HepG2 (cell line): ENCODE measurements at regions not wholly inside any gene's neighbourhood (a gene's known extent, or its start where the extent isn't known, plus 50 kb on each side); places are given as distances from the start of the nearest gene placed in this dataset.

ENCODE experiments used
- ATAC-seq: fragments of 200-7000 bp; cut with Tn5 transposase; 3 replicates; pipeline ENCODE4 v1.9.1; 2020; ENCODE audit warnings: mild to moderate bottlenecking, moderate library complexity
- BruUV-seq: library from RNA; stranded (reverse); fragments of 400-500 nt; replicated peaks from 2 replicates; lab custom pipeline; 2021; lab: Mats Ljungman, UMichigan
- CTCF ChIA-PET: fragments of 300-600 bp; formaldehyde crosslinking; extraction: SDS; loops from one replicate; lab custom pipeline; 2021; ENCODE audit warnings: low total read pairs, inconsistent platforms, low intra/inter-chr PET ratio; lab: Yijun Ruan, JAX
- POLR2A ChIA-PET: fragments of 350-600 bp; sonication (Branson Sonifier 250); formaldehyde crosslinking; loops from one replicate; lab custom pipeline; 2020; ENCODE audit warnings: antibody characterized with exemption, inconsistent platforms; lab: Yijun Ruan, JAX
- DNase-seq: peaks from one replicate; pipeline ENCODE4 v3.0.0-alpha.2; 2015; ENCODE audit warnings: low spot score
- FAIRE-seq: peaks from 3 replicates; lab custom pipeline; 2011; peaks lifted over from hg19 to GRCh38; lab: Jason Lieb, UNC
- H2AFZ ChIP-seq: one replicate; pipeline ENCODE4 v1.6.1; 2011; ENCODE audit warnings: low read length, inconsistent platforms
- H3K27ac ChIP-seq: fragments of 300-600 bp; 3 replicates; pipeline ENCODE4 v1.8.0; 2011; ENCODE audit warnings: mixed run types, mild to moderate bottlenecking, mixed read lengths, low read length, inconsistent platforms; ENCODE audit not compliant: insufficient read depth; ENCODE audit errors: extremely low read length
- H3K27me3 ChIP-seq, 2 experiments: fragments of 200-600 bp in 1 of 2; 2 replicates in 1 of 2; 3 replicates in 1 of 2; pipeline versions ENCODE4 v1.6.0 to v1.8.0; 2011; ENCODE audit warnings: low read length in 2 of 2, mild to moderate bottlenecking in 2 of 2, moderate library complexity in 2 of 2, inconsistent platforms in 1 of 2; ENCODE audit not compliant: insufficient read depth in 2 of 2, control insufficient read depth in 1 of 2
- H3K36me3 ChIP-seq, 2 experiments: fragments of 200-600 bp in 1 of 2; replicated peaks in 1 of 2; 2 replicates in 1 of 2; 3 replicates in 1 of 2; pipeline versions ENCODE4 v1.5.1 to v1.8.0; 2011; ENCODE audit warnings: low read length in 2 of 2, inconsistent platforms in 1 of 2; ENCODE audit not compliant: insufficient read depth in 2 of 2, control insufficient read depth in 1 of 2
- H3K4me1 ChIP-seq: 2 replicates; pipeline ENCODE4 v1.5.1; 2012; ENCODE audit warnings: low read length, inconsistent platforms; ENCODE audit not compliant: insufficient read depth
- H3K4me2 ChIP-seq: 2 replicates; pipeline ENCODE4 v1.6.0; 2011; ENCODE audit warnings: low read depth, low read length, inconsistent platforms
- H3K4me3 ChIP-seq, 3 experiments: fragments of 200-600 bp in 1 of 3; sonication (generic), shearing (Covaris generic) in 1 of 3; replicated peaks in 1 of 3; 2 replicates each; pipeline ENCODE4 v1.5.1; 2011 to 2016; ENCODE audit warnings: low read length in 3 of 3, inconsistent platforms in 2 of 3, low read depth in 2 of 3, mild to moderate bottlenecking in 2 of 3, control low read depth in 1 of 3, mixed read lengths in 1 of 3; ENCODE audit not compliant: insufficient read depth in 1 of 3
- H3K79me2 ChIP-seq: one replicate; pipeline ENCODE4 v1.6.1; 2011; ENCODE audit warnings: low read length, inconsistent platforms; ENCODE audit not compliant: insufficient read depth
- H3K9ac ChIP-seq: 2 replicates; pipeline ENCODE4 v1.6.0; 2011; ENCODE audit warnings: mild to moderate bottlenecking, low read depth, low read length, inconsistent platforms; ENCODE audit not compliant: insufficient read depth
- H3K9me3 ChIP-seq: 2 replicates; pipeline ENCODE4 v1.5.1; 2012; ENCODE audit warnings: mild to moderate bottlenecking, low read length
- H4K20me1 ChIP-seq: 2 replicates; pipeline ENCODE4 v1.6.0; 2011; ENCODE audit warnings: inconsistent platforms, mild to moderate bottlenecking, low read length, moderate library complexity; ENCODE audit not compliant: insufficient read depth
- ATF3 ChIP-seq: sonication (generic); formaldehyde crosslinking; IDR thresholded peaks from 2 replicates; pipeline ENCODE4 v1.4.0; 2020; ENCODE audit warnings: missing genetic modification reagents
- EED ChIP-seq: sonication (generic); formaldehyde crosslinking; IDR thresholded peaks from 2 replicates; pipeline ENCODE4 v1.5.0; 2020; ENCODE audit warnings: mild to moderate bottlenecking, missing genetic modification reagents
- ESRRA ChIP-seq: sonication (generic); formaldehyde crosslinking; IDR thresholded peaks from 2 replicates; pipeline ENCODE4 v1.5.1; 2020; ENCODE audit warnings: mild to moderate bottlenecking, low read depth, missing genetic modification reagents
- FIP1L1 ChIP-seq: fragments of 200-400 bp; formaldehyde crosslinking; IDR thresholded peaks from 2 replicates; pipeline ENCODE4 v1.6.1; 2018; ENCODE audit warnings: low read depth, mild to moderate bottlenecking, low read length, moderate library complexity, borderline replicate concordance; ENCODE audit not compliant: insufficient read depth
- GZF1 ChIP-seq: sonication (generic); formaldehyde crosslinking; IDR thresholded peaks from 2 replicates; pipeline ENCODE4 v1.5.1; 2020; ENCODE audit warnings: mild to moderate bottlenecking, missing genetic modification reagents
- PHF20 ChIP-seq: sonication (generic); formaldehyde crosslinking; IDR thresholded peaks from 2 replicates; pipeline ENCODE4 v1.5.0; 2020; ENCODE audit warnings: mild to moderate bottlenecking, missing genetic modification reagents
- REL ChIP-seq: sonication (generic); formaldehyde crosslinking; conservative IDR thresholded peaks from 2 replicates; pipeline ENCODE4 v1.8.0; 2022; ENCODE audit warnings: mild to moderate bottlenecking, missing genetic modification reagents, moderate library complexity
- TP53 ChIP-seq: sonication (generic); formaldehyde crosslinking; conservative IDR thresholded peaks from 2 replicates; pipeline ENCODE4 v1.4.0; 2020; ENCODE audit warnings: missing genetic modification reagents
- ZNF30 ChIP-seq: sonication (generic); formaldehyde crosslinking; IDR thresholded peaks from 2 replicates; pipeline ENCODE4 v1.5.0; 2020; ENCODE audit warnings: mild to moderate bottlenecking, missing genetic modification reagents
- ZNF644 ChIP-seq: IDR thresholded peaks from 2 replicates; pipeline ENCODE4 v1.6.1; 2016; ENCODE audit warnings: low read depth
- ZNF816 ChIP-seq: sonication (generic); formaldehyde crosslinking; IDR thresholded peaks from 2 replicates; pipeline ENCODE4 v1.8.0; 2022; ENCODE audit warnings: missing genetic modification reagents, mild to moderate bottlenecking, borderline replicate concordance
- WGBS: methylation state at CpG from one replicate; pipeline ENCODE4 v1.1.6; 2017; ENCODE audit warnings: low lambda C conversion rate; 5-methylcytosine and 5-hydroxymethylcytosine counted together
- in situ Hi-C: cut with HindIII; loops from 2 replicates; pipeline ENCODE4 v1.10.0; 2017; ENCODE audit warnings: low pct_unique_long_range_greater_than_20kb; ENCODE audit not compliant: extremely low pct_ligation_motif_present
- intact Hi-C: fragments of 100-400 bp; cut with micrococcal nuclease; formaldehyde crosslinking; loops from one replicate; pipeline ENCODE4 v1.10.0; 2022; ENCODE audit not compliant: unreplicated experiment
- TF ChIP-seq, protein P1 (sequence below): IDR thresholded peaks from 2 replicates; pipeline ENCODE4 v1.6.1; 2016; ENCODE audit warnings: low read depth, missing genetic modification reagents, missing compliant biosample characterization
- TF ChIP-seq, protein P2 (sequence below): sonication (generic); formaldehyde crosslinking; IDR thresholded peaks from 2 replicates; pipeline ENCODE4 v1.4.0; 2020; ENCODE audit warnings: mild to moderate bottlenecking, missing genetic modification reagents
- TF ChIP-seq, protein P3 (sequence below): sonication (generic); formaldehyde crosslinking; IDR thresholded peaks from 2 replicates; pipeline ENCODE4 v1.5.0; 2020; ENCODE audit warnings: missing genetic modification reagents

GRCh38 chr6:157768304-157768703 lies 54.7 kb upstream of the SNX9 start:
- H3K4me3 ChIP-seq = no peak overlapping the region
- ATAC-seq = no peak
- no peaks in the 10 kb centered on the region for H3K9me3 ChIP-seq
- BruUV-seq = no TSS peak
- no peak overlapping the region for H3K9ac ChIP-seq
- H4K20me1 ChIP-seq = no peaks in the 10 kb centered on the region
- WGBS = 49% methylated on average over 6 of the region's 6 CpGs
- no peaks in the 10 kb centered on the region for H3K79me2 ChIP-seq
- H2AFZ ChIP-seq = no peak overlapping the region
- in situ Hi-C loops = no loop called here
- ChIA-PET POLR2A (no interaction called here), CTCF (no interaction called here)
- H3K4me1 ChIP-seq = peaks cover 35% of the 10 kb centered on the region
- no peak overlapping the region for H3K27ac ChIP-seq
- intact Hi-C loops = no loop called here
- no peak for FAIRE-seq
- no peaks in the 10 kb centered on the region for H3K36me3 ChIP-seq
- peaks cover 0 to 11% of the 10 kb centered on the region in 2 experiments; a peak in 3 of 5 replicates for H3K27me3 ChIP-seq
- no peak for DNase-seq
- no peak overlapping the region for H3K4me2 ChIP-seq
- TF ChIP-seq EED (CRISPR knock-in tag) = no peak
- TF ChIP-seq ZNF644 (CRISPR knock-in tag) = no peak
- TF ChIP-seq, protein P1, sequence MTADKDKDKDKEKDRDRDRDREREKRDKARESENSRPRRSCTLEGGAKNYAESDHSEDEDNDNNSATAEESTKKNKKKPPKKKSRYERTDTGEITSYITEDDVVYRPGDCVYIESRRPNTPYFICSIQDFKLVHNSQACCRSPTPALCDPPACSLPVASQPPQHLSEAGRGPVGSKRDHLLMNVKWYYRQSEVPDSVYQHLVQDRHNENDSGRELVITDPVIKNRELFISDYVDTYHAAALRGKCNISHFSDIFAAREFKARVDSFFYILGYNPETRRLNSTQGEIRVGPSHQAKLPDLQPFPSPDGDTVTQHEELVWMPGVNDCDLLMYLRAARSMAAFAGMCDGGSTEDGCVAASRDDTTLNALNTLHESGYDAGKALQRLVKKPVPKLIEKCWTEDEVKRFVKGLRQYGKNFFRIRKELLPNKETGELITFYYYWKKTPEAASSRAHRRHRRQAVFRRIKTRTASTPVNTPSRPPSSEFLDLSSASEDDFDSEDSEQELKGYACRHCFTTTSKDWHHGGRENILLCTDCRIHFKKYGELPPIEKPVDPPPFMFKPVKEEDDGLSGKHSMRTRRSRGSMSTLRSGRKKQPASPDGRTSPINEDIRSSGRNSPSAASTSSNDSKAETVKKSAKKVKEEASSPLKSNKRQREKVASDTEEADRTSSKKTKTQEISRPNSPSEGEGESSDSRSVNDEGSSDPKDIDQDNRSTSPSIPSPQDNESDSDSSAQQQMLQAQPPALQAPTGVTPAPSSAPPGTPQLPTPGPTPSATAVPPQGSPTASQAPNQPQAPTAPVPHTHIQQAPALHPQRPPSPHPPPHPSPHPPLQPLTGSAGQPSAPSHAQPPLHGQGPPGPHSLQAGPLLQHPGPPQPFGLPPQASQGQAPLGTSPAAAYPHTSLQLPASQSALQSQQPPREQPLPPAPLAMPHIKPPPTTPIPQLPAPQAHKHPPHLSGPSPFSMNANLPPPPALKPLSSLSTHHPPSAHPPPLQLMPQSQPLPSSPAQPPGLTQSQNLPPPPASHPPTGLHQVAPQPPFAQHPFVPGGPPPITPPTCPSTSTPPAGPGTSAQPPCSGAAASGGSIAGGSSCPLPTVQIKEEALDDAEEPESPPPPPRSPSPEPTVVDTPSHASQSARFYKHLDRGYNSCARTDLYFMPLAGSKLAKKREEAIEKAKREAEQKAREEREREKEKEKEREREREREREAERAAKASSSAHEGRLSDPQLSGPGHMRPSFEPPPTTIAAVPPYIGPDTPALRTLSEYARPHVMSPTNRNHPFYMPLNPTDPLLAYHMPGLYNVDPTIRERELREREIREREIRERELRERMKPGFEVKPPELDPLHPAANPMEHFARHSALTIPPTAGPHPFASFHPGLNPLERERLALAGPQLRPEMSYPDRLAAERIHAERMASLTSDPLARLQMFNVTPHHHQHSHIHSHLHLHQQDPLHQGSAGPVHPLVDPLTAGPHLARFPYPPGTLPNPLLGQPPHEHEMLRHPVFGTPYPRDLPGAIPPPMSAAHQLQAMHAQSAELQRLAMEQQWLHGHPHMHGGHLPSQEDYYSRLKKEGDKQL = no peak
- TF ChIP-seq PHF20 (CRISPR knock-in tag) = no peak
- no peak for TF ChIP-seq ZNF816 (CRISPR knock-in tag)
- TF ChIP-seq ZNF30 (CRISPR knock-in tag) = no peak
- TF ChIP-seq ATF3 (CRISPR knock-in tag) = no peak
- TF ChIP-seq, protein P2, sequence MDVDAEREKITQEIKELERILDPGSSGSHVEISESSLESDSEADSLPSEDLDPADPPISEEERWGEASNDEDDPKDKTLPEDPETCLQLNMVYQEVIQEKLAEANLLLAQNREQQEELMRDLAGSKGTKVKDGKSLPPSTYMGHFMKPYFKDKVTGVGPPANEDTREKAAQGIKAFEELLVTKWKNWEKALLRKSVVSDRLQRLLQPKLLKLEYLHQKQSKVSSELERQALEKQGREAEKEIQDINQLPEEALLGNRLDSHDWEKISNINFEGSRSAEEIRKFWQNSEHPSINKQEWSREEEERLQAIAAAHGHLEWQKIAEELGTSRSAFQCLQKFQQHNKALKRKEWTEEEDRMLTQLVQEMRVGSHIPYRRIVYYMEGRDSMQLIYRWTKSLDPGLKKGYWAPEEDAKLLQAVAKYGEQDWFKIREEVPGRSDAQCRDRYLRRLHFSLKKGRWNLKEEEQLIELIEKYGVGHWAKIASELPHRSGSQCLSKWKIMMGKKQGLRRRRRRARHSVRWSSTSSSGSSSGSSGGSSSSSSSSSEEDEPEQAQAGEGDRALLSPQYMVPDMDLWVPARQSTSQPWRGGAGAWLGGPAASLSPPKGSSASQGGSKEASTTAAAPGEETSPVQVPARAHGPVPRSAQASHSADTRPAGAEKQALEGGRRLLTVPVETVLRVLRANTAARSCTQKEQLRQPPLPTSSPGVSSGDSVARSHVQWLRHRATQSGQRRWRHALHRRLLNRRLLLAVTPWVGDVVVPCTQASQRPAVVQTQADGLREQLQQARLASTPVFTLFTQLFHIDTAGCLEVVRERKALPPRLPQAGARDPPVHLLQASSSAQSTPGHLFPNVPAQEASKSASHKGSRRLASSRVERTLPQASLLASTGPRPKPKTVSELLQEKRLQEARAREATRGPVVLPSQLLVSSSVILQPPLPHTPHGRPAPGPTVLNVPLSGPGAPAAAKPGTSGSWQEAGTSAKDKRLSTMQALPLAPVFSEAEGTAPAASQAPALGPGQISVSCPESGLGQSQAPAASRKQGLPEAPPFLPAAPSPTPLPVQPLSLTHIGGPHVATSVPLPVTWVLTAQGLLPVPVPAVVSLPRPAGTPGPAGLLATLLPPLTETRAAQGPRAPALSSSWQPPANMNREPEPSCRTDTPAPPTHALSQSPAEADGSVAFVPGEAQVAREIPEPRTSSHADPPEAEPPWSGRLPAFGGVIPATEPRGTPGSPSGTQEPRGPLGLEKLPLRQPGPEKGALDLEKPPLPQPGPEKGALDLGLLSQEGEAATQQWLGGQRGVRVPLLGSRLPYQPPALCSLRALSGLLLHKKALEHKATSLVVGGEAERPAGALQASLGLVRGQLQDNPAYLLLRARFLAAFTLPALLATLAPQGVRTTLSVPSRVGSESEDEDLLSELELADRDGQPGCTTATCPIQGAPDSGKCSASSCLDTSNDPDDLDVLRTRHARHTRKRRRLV (CRISPR knock-in tag) = no peak
- TF ChIP-seq REL (CRISPR knock-in tag) = no peak
- TF ChIP-seq, protein P3, sequence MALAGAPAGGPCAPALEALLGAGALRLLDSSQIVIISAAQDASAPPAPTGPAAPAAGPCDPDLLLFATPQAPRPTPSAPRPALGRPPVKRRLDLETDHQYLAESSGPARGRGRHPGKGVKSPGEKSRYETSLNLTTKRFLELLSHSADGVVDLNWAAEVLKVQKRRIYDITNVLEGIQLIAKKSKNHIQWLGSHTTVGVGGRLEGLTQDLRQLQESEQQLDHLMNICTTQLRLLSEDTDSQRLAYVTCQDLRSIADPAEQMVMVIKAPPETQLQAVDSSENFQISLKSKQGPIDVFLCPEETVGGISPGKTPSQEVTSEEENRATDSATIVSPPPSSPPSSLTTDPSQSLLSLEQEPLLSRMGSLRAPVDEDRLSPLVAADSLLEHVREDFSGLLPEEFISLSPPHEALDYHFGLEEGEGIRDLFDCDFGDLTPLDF (CRISPR knock-in tag) = no peak
- no peak for TF ChIP-seq TP53 (CRISPR knock-in tag)
- no peak for TF ChIP-seq FIP1L1
- TF ChIP-seq GZF1 (CRISPR knock-in tag) = no peak
- no peak for TF ChIP-seq ESRRA (CRISPR knock-in tag)
